ENCODE measurements at regions not wholly inside any gene's neighbourhood (a gene's known extent, or its start where the extent isn't known, plus 50 kb on each side); places are given as distances from the start of the nearest gene placed in this dataset.

DNA sequence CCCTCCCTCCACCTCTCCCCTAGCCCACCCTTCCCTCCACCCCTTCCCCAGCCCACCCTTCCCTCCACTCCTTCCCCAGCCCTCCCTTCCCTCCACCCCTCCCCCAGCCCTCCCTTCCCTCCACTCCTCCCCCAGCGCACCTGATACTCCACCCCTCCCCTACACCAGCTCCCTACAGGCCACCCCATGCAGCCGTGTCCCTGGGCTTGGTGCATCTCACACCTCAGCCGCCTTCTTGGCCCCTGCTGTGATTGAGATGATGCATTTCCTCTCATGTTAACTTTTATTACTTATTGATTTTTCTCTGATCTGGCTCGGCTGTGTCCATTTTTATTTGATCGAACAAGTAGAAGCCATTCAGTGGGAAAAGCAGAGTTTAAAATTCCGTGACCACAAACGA lies 243.8 kb downstream of the MATN1 start:
- DNase-seq (ENCODE audit: low spot score): no peak

DNA sequence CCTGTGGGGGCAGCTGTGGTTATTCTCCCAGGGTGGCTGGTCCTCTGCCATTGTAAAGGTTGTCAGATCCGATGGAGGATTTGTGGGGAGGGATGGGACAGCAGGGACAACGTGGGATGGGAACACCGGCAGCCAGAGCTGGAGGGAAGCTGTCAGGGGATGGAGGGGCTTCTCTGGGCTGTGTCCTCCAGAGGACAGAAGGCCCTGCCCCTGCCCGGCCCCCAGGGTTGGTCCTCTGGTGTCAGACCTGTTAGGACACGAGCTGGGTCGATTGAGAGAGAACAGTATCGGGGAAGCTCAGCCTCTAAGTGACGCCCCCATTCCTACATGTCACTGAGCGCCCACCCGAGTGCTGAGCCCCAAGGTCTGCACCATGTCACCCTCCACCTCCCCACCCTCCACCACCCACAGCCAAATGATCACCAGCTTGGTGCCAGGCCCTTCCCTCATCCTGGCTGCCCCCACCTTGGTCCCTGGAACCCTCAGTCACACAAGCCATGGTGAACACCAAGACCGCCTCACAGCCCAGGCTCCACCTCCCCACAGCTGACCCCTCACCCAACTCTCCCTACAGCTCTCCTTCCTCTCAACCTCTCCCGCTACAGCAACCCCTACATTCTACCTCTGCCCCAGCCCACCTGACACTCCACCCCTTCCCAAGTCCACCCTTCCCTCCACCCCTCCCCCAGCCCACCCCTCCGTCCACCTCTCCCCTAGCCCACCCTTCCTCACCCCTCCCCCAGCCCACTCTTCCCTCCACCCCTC lies 244.4 kb downstream of the MATN1 start:
- DNase-seq (ENCODE audit: low spot score): no peak

DNA sequence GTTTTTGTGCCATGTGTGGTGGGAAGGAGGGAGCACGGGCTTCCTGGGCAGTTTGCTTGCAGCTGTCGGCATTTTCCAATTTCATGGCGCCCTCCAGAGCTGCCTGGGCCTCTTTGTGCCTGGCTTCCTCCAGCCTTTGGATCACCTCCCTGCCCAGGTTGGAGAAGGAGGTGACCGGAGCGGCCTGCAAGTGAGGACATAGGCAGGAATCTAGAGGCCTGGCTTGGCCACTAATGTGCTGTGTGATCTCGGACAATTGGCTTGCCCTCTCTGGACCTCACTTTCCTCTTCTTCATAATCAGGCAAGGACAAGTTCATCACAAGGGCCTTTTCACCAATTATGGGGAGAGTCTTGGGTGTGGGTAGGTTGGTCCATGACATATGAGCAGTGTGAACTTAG lies 245.1 kb downstream of the MATN1 start:
- no peak for DNase-seq (ENCODE audit: low spot score)

DNA sequence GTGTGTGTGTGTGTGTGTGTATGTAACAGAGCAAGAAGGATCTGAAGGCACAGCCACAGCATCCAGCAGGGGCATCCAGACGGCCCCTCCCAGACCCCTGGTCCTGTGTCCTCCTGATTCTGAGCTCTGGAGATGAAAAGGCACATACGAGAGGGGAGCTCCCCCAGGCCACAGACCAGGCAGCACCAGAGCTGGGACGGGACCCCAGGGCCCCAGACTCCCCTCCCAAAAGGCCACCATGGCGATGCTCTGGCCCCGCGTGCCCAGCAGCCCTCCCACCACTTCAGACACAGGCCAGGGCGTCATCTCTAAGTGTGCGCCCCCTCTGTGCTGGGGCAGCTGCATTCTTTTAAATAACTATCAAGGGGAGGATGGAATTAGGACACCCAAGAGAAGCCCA lies 245.8 kb downstream of the MATN1 start:
- no peak for DNase-seq (ENCODE audit: low spot score)

DNA sequence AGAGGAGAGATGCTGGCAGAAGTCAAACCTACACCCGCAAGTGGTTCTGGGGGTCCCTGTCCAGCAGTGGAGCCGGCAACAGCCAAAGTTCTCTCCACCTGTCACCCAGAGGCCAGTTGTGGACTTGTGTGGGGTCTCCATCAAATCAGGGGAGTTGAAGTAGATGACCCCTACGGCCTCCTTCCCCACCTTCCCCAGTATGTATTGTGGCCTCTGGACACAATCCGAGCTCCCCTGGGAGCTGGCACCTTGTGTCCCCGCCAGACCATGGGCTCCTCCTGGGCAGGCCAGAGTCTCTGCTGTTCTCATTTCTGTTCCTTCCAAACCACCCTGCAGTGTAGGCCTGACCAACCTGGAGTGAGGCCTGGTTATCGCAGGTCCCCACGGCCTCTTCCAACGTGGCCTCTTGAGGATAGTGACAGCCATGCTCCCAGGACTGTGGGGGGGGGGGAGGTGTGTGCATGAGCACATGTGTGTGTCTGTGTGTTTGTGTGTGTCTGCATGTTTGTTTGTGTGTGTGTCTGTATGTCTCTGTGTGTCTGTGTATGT lies 246.4 kb downstream of the MATN1 start:
- DNase-seq (ENCODE audit: low spot score): no peak

DNA sequence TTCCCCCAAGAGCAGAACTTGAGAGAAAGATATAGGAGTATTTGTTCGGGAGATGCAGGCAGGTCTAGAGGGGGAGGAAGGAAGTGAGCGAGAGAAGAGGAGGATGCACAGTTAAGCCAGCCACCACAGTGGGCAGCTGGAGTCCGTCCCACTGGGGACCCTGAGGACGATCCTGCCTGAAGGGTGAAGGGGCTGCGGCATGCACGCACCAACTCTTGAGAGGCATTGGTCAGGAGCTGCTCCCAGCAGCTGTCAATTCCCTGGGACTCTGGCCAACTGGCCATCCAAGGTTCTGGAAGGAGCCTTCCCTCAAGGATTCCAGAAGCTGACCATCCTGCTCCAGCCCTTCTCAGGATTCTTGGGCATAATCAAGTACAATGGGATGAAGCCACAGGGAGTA lies 246.9 kb downstream of the MATN1 start:
- no peak for DNase-seq (ENCODE audit: low spot score)

DNA sequence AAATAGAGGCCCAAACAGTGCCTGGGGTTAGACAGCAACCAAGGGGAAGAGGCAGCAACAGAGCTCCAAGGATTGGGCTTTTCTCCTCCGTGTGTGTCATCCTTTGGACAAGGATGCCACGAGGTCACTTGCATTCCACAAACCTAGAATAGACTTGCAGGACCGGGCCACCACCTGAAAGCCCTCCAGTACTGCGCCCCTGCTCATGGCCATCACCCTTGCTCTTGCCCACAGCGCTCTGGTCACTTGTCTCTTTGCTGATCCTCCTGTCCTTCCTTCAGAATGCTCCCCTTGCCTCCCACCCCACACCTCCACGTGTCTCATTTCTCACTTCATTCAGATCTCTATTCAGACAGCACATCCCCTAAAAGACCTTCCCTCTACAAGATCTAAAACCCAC lies 247.4 kb downstream of the MATN1 start:
- DNase-seq (ENCODE audit: low spot score): no peak

DNA sequence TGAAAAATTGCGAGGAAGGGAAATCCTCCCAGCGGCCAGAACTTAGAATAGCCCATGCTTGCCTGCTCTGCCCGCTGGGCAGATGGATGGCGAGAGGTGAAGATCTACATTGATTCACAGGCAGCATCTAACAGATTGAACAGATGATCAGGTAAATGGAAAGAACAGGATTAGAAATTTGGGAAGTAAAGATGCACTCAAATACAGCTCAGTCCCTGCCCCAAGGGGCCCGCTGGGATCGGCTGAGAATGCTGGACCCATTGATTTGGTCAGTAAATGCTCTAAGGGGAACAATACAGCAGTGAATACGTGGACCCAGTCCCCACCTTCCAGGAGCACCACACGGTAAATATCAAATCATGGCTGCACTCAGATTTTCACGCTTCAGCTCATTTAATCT lies 248.2 kb downstream of the MATN1 start:
- DNase-seq (ENCODE audit: low spot score): no peak

DNA sequence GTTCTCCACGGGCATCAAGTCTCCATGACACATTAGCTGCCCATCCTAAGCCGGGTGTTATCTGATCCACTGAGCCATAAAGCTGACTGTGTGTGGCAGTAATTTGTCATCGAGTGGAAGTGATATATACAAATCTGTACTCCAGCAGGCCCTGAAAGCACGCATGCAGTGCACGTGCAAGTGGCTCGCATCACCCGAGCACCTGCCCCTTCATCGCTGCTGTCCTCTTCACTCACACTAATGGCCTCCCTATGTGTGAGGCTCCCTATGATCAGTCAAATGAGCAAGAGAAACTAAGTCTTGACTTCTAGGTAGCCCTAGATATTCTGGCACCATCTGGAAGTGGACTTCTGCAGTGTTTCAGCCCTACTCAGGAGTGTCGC lies 248.6 kb downstream of the MATN1 start:
- DNase-seq (ENCODE audit: low spot score): no peak

DNA sequence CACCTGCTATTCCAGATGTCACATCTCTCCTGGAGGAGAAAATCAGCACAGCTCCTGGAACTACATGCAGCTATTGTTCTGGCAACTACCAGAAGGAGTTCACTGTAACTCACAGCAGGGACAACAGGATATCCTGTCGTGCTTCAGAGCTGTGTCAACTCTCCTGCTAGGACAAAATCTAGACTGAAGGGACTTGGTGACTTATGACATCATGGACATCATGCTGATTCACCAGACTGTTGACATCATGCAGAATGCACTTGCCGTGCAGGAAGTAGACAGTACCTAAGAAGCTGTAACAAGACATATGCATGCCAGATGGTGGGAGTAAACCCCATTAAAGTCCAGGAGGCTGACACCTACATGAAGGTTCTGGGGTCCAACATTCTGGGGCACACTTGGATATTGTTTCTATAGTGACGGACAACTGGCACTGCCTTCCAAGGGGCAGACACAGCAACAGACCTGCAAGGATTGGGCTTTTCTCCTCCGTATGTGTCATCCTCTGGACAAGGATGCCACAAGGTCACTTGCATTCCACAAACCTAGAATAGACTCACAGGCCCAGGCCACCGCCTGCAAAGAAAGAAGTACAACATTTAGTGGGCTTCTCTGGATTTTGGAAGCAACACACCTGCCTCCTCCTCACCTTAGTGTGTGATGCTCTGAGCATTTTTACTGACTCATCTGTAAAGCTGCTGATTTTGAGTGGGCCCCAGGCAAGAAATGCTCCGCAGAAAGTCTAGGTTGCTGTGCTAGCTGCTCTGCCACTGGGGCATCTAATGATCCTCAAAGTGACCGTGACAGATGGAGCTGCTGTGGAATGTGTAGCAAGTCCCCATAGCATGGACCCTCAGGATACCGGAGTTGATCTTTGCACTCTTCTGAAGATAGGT lies 249.2 kb downstream of the MATN1 start:
- DNase-seq (ENCODE audit: low spot score): no peak

DNA sequence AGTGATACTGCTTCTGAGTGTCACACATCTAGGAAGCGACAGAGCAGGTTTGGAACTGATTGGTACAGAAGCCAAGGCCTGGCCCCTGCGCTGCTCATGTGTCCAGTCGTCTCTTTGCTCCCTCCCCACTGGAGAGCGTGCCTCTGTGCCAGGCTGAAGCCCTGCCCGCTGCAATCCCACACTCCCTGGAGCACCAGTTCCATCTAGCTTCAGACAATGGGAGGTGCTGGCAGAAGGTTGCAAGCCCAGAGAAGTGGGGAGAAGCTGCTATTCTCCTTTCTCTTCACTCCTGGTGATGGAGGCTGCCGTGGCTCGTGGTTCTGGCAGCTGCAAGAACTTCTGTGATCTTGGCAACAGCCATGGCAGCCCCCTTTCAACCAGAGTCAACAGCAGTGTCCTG lies 250.9 kb downstream of the MATN1 start:
- DNase-seq (ENCODE audit: low spot score): no peak

DNA sequence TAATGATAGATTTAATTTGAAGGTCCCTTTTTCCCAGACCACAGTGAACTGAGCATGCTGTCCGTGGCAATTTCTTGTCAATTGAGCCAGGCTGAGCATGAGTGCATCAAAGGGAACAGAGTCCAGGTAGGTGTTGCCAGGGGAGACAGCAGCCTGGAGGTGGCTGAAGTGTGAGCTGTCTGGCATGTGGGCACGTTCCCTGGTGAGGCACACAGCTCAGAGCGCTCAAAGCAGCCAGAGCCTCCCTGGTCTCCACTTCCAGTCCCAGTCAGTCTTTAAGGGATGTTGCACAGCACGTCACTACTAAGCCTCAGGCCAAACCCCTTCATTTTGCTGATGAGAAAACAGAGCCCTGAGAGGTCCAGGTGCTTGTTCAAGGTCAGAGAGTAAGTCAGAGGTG lies 251.4 kb downstream of the MATN1 start:
- no peak for DNase-seq (ENCODE audit: low spot score)

DNA sequence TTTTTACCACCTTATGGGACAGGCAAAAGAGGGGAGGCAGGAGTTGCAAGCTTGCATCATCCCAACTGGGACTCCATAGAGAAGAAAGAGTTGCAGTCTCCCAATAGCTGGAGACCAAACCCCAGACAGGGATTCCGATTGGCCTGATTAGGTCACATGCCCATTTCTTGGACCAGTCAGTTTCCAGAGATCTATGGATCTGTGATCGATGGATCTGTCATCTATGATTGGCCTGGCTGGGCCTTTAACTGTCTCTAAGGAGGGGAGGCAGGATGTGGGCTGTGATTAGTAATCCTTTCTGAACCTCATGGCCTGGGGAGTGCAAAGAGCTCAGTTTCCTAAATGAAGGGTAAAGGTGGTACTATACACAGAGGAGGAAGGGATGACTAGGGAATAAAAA lies 252.1 kb downstream of the MATN1 start:
- no peak for DNase-seq (ENCODE audit: low spot score)

DNA sequence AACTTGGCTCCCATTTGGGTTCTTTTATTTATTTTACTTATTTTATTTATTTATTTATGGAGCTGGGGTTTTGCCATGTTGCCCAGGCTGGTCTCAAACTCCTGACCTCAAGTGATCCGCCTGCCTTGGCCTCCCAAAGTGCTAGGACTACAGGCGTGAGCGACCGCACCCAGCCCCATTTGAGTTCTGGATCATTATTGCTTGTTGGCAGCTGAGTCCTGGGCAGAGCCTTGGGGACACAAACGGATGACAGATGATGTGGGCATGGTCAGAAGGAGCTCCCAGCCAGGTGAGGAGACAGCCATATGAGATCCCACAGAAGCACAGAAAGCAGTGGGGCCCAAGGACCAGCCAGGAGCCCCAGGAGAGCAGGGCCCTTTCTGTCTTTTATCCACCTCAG lies 254.0 kb downstream of the MATN1 start:
- no peak for DNase-seq (ENCODE audit: low spot score)

DNA sequence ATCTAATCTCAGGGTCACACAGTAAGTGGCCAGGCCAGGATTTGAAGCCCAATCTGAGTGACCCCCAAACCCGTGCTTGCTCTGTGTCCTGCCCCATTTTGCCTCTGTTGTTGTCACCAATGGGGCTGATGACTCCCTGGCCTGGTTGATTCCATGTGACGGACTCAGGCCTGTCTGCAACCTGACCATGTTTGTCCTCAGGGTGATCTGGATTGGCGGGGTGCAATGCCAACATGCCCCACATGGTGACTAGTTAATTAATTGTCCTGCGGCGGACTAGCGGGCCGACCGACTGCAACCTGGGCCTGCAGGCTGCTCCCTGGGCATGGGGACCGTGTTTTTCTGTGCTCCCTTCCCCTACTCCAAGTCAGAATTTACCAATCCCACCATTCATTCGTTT lies 256.3 kb downstream of the MATN1 start:
- DNase-seq (ENCODE audit: low spot score): no peak

DNA sequence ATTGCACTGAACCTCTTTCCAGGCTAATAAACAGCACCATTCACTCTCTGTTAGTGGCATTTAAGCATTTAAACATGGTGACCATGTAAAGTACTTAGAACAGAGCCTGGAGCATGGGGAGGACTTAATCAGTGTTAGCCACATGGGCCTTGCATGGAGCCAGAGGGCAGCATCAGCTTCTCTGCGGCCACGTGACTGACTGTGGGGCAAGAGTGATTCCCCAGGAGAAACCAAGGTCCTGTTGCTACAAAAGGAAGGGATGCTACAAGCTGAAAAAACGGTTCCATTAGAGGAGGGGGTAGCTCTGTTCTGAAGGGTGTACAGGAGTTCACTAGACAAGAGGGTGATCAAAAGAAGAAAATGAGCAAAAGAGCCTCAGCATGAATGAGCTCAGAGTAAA lies 256.8 kb downstream of the MATN1 start:
- DNase-seq (ENCODE audit: low spot score): no peak

DNA sequence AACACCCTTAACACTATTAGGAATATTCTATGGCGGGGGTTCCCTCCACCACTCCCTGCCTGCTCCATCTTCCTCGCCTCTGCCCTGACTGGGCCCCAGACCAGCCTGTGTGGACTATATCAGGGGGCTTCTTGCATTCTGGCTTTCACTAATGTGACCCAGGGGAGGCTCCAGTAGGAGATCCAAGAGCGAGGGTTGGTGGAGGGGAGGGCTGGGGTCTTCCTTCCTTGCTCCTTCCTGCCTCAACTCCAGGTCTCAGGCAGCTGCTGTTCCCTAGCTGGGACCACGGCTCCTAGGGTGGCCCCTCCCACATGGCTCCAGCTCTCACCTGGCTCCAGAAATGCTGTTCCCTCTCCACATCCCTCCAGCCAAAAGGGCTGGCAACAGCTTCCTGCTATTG lies 257.4 kb downstream of the MATN1 start:
- DNase-seq (ENCODE audit: low spot score): no peak

DNA sequence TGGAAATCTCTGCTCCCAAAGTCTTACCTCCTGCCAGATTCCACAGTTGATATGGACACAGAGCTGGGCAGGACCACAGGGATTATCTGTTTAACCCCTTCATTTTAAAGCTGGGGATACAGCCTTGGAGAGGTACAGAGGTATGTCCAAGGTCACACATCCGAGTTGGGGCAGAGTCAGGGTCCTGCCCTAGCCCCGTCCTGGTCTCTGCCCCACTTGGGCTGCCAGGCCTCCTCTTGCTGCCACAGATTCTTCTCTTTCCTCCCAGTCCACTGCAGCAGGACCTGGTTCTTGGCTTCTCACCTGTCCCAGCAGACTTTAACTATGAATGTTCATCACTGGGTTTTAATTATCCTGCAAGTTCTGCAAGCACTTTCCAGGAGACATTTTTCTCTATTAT lies 258.3 kb downstream of the MATN1 start:
- DNase-seq (ENCODE audit: low spot score): no peak

DNA sequence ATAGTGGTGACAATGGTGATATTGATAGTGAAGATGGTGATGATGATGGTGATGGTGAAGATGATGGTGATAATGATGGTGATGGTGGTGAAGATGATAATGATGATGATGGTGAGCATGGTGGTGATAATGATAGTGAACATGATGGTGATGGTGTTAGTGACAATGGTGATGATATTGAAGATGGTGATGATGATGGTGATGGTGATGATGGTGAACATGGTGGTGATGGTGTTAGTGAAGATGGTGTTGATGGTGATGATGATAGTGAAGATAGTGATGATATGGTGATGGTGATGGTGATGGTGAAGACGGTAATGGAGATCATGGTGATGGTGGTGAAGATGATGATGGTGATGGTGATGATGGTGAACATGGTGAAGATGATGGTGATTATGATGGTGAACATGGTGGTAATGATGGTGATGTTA lies 259.2 kb downstream of the MATN1 start:
- DNase-seq (ENCODE audit: low spot score): no peak

DNA sequence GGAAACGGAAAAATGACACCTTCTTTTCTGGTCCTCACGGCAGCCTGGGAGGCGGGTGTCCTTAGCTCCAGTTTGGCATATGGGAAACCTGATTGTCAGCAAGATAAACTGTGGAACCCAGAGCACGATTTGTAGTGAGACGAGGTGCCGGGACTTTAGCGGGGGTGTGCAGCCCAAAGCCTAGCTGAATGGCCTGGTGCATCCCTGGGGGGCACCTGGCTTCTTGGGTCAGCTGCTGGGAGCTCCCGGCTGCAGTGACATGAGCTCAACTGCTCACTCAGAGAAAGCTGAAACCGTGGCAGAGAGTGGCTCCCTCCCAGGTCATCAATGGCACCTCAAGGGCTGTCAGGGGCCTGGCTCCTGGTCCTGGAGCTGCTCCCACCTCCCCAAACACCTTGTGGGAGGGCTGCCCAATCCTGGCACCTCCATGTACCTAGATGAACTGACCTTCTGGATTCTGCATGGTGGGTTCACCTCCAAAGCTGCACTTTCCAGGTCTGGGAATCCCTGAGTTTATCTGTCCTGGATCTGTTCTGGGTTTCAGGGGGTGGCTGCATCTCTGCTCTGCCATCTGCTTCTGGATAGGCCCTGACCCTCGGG lies 260.5 kb downstream of the MATN1 start:
- no peak for DNase-seq (ENCODE audit: low spot score)

DNA sequence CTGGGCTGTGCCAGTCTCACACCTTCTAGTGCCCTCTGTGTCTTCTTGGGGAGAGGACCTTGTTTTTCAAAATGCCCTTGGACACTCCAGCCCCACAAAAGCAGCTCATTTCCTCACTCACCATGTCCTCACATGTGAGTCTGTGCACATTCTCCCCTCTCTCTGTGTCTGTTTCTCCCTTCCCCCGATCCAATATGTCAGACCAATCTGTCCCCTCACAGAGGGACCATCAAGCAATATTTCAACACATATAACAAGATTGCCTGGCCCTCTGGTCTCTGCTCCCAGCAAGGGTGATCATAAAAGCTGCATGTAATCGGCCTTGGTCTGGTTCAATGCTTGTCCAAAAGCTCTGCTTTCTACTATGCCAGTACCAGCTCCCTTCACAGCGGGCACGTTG lies 261.2 kb downstream of the MATN1 start:
- DNase-seq (ENCODE audit: low spot score): no peak

DNA sequence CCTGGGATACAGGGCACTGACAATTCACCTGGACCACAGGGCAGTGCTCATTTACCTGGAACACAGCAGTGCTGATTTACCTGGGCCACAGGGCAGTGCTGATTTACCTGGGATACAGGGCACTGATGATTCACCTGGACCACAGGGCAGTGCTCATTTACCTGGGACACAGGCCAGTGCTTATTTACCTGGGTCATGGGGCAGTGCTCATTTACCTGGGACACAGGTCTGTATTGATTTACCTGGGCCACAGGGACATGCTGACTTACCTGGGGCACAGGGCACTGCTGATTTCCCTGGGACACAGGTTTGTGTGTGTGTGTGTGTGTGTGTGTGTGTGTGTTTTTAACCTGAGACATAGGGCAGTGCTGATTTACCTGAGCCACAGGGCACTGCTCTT lies 261.7 kb downstream of the MATN1 start:
- no peak for DNase-seq (ENCODE audit: low spot score)

DNA sequence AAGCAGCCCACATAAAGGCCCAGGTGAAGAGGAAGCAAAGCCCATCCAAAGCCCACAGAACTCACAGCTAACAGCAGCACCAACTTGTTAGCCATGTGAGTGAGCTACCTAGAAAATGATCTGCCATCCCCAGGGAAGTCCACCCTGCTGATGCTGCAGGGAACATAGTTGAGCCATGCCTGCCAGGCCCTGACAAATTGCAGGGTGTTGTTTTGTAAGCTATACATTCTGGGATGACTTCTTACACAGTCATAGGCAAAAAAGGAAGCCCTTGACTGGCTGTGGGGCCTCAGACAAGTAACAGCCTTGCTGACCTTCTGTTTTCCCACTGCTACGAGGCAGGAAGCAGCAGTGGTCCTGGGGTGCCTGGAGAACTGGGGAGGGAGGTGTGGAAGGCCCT lies 262.7 kb downstream of the MATN1 start:
- no peak for DNase-seq (ENCODE audit: low spot score)

All from SW480 (cell line).